Trophoblast cell (in vitro differentiated cells and primary cell): ENCODE measurements at regions not wholly inside any gene's neighbourhood (a gene's known extent, or its start where the extent isn't known, plus 50 kb on each side); places are given as distances from the start of the nearest gene placed in this dataset.

Experiments used
- DNase-seq, 2 donors: peaks; one replicate each; pipeline ENCODE4 v3.0.0-alpha.2; 2016
- H2AFZ ChIP-seq: 2 replicates; pipeline ENCODE4 v1.6.1; 2013; ENCODE audit warnings: low read length, moderate library complexity, mild to moderate bottlenecking; ENCODE audit not compliant: insufficient read depth, poor library complexity
- H2AK5ac ChIP-seq: 2 replicates; pipeline ENCODE4 v1.6.1; 2013; ENCODE audit warnings: mild to moderate bottlenecking, low read length
- H2BK120ac ChIP-seq: 2 replicates; pipeline ENCODE4 v1.6.1; 2013; ENCODE audit warnings: low read length, mild to moderate bottlenecking, moderate library complexity; ENCODE audit not compliant: insufficient read depth, poor library complexity
- H2BK12ac ChIP-seq: 2 replicates; pipeline ENCODE4 v1.6.1; 2013; ENCODE audit warnings: mild to moderate bottlenecking, low read length, moderate library complexity
- H2BK5ac ChIP-seq: 2 replicates; pipeline ENCODE4 v1.6.1; 2013; ENCODE audit warnings: low read length, low read depth, moderate library complexity, mild to moderate bottlenecking; ENCODE audit not compliant: poor library complexity
- H3K14ac ChIP-seq: 2 replicates; pipeline ENCODE4 v1.6.1; 2013; ENCODE audit warnings: mild to moderate bottlenecking, low read length
- H3K18ac ChIP-seq: 2 replicates; pipeline ENCODE4 v1.6.1; 2013; ENCODE audit warnings: mild to moderate bottlenecking, low read length
- H3K23ac ChIP-seq: 2 replicates; pipeline ENCODE4 v1.6.1; 2013; ENCODE audit warnings: low read length
- H3K27ac ChIP-seq: 2 replicates; pipeline ENCODE4 v1.5.1; 2013; ENCODE audit warnings: low read depth, mild to moderate bottlenecking, inconsistent platforms, low read length, moderate library complexity
- H3K27me3 ChIP-seq: 2 replicates; pipeline ENCODE4 v1.6.1; 2013; ENCODE audit warnings: inconsistent platforms, mild to moderate bottlenecking, low read length, moderate library complexity; ENCODE audit not compliant: insufficient read depth
- H3K36me3 ChIP-seq, 2 experiments: 1 replicate in 1 of 2; 2 replicates in 1 of 2; pipeline ENCODE4 v1.6.1; 2013; ENCODE audit warnings: low read length in 2 of 2, mild to moderate bottlenecking in 2 of 2, moderate library complexity in 1 of 2; ENCODE audit not compliant: insufficient read depth in 2 of 2, control insufficient read depth in 1 of 2
- H3K4ac ChIP-seq: 2 replicates; pipeline ENCODE4 v1.6.1; 2013; ENCODE audit warnings: low read depth, mild to moderate bottlenecking, low read length, moderate library complexity
- H3K4me1 ChIP-seq, 2 experiments: 1 replicate in 1 of 2; 2 replicates in 1 of 2; pipeline ENCODE4 v1.6.1; 2013; ENCODE audit warnings: low read length in 2 of 2, mild to moderate bottlenecking in 2 of 2, moderate library complexity in 1 of 2; ENCODE audit not compliant: insufficient read depth in 2 of 2, control insufficient read depth in 1 of 2
- H3K4me2 ChIP-seq: 2 replicates; pipeline ENCODE4 v1.6.1; 2013; ENCODE audit warnings: inconsistent platforms, mild to moderate bottlenecking, low read length, moderate library complexity
- H3K4me3 ChIP-seq: 2 replicates; pipeline ENCODE4 v1.5.1; 2013; ENCODE audit warnings: mild to moderate bottlenecking, low read depth, low read length, inconsistent platforms
- H3K79me1 ChIP-seq: one replicate; pipeline ENCODE4 v1.6.1; 2013; ENCODE audit warnings: low read length
- H3K79me2 ChIP-seq: 2 replicates; pipeline ENCODE4 v1.6.1; 2013; ENCODE audit warnings: low read length, mild to moderate bottlenecking; ENCODE audit not compliant: control insufficient read depth, insufficient read depth, poor library complexity
- H3K9ac ChIP-seq: 2 replicates; pipeline ENCODE4 v1.6.1; 2013; ENCODE audit warnings: mild to moderate bottlenecking, low read length
- H3K9me3 ChIP-seq: 2 replicates; pipeline ENCODE4 v1.6.1; 2013; ENCODE audit warnings: low read depth, mild to moderate bottlenecking, control low read depth, inconsistent platforms, low read length; ENCODE audit not compliant: insufficient read depth
- H4K12ac ChIP-seq: 2 replicates; pipeline ENCODE4 v1.6.1; 2013; ENCODE audit warnings: low read depth, mild to moderate bottlenecking, low read length, moderate library complexity
- H4K8ac ChIP-seq: 2 replicates; pipeline ENCODE4 v1.6.1; 2013; ENCODE audit warnings: low read depth, mild to moderate bottlenecking, low read length, moderate library complexity
- H4K91ac ChIP-seq: one replicate; pipeline ENCODE4 v1.6.1; 2013; ENCODE audit warnings: low read depth, mild to moderate bottlenecking, low read length, moderate library complexity
- WGBS: extraction: QIAGEN DNeasy Blood & Tissue Kit; methylation state at CpG from one replicate; pipeline ENCODE4 v1.1.7; 2013; ENCODE audit warnings: missing lambda C conversion rate; ENCODE audit not compliant: insufficient read length, insufficient coverage; ENCODE audit errors: extremely low coverage; 5-methylcytosine and 5-hydroxymethylcytosine counted together

- Histone ChIP-seq H3K4ac (no peak overlapping the region), H3K4me1 (no peaks in the 10 kb centered on the region), H2AK5ac (no peak overlapping the region), H2AFZ (no peak overlapping the region), H4K91ac (no peak overlapping the region), H4K8ac (no peak overlapping the region), H2BK5ac (no peak overlapping the region), H3K4me2 (no peak overlapping the region), H3K9ac (no peak overlapping the region), H3K23ac (no peak overlapping the region), H2BK120ac (no peak overlapping the region), H3K27ac (no peak overlapping the region), H3K79me1 (no peaks in the 10 kb centered on the region), H3K14ac (no peak overlapping the region), H3K18ac (no peak overlapping the region), H3K79me2 (no peaks in the 10 kb centered on the region), H2BK12ac (no peak overlapping the region), H3K27me3 (no peaks in the 10 kb centered on the region), H3K4me3 (no peak overlapping the region), H3K36me3 (no peaks in the 10 kb centered on the region), H4K12ac (no peak overlapping the region), H3K9me3 (no peaks in the 10 kb centered on the region)
- WGBS: no CpG with 5 or more reads among the region's 3 CpGs
- no peak for DNase-seq
Measured at GRCh38 chrX:117568238-117568637, 548.4 kb downstream of the KLHL13 start.

- H3K4me3 ChIP-seq: no peak overlapping the region
Measured at GRCh38 chrX:117543885-117544284, 572.7 kb downstream of the KLHL13 start.

GRCh38 chrX:117539090-117539418 is 577.6 kb downstream of the KLHL13 start:
- Histone ChIP-seq H3K4me2 (no peak overlapping the region), H3K36me3 (no peaks in the 10 kb centered on the region), H4K8ac (no peak overlapping the region), H3K4me1 (no peaks in the 10 kb centered on the region), H2AK5ac (no peak overlapping the region), H3K79me2 (no peaks in the 10 kb centered on the region), H4K91ac (no peak overlapping the region), H3K4ac (no peak overlapping the region), H3K9ac (no peak overlapping the region), H3K4me3 (no peak overlapping the region), H2BK5ac (no peak overlapping the region), H2BK12ac (no peak overlapping the region), H3K27me3 (no peaks in the 10 kb centered on the region), H3K18ac (no peak overlapping the region), H2AFZ (no peak overlapping the region), H3K14ac (no peak overlapping the region), H3K27ac (no peak overlapping the region), H3K23ac (no peak overlapping the region), H3K9me3 (no peaks in the 10 kb centered on the region), H4K12ac (no peak overlapping the region), H3K79me1 (no peaks in the 10 kb centered on the region), H2BK120ac (no peak overlapping the region)
- DNase-seq: no peak
- 100% methylated on average over 1 of the region's 1 CpG for WGBS

More at GRCh38 chrX:117543885-117544284, 572.7 kb downstream of the KLHL13 start:
- no peaks in the 10 kb centered on the region for H3K79me1 ChIP-seq
- no CpG with 5 or more reads among the region's 3 CpGs for WGBS
- H3K27ac ChIP-seq: no peak overlapping the region
- H3K18ac ChIP-seq: no peak overlapping the region
- H3K27me3 ChIP-seq: no peaks in the 10 kb centered on the region
- no peak overlapping the region for H3K4ac ChIP-seq
- no peak overlapping the region for H3K9ac ChIP-seq
- no peak overlapping the region for H2AFZ ChIP-seq
- H3K4me2 ChIP-seq: no peak overlapping the region
- no peaks in the 10 kb centered on the region for H3K9me3 ChIP-seq
- no peak overlapping the region for H4K12ac ChIP-seq
- no peaks in the 10 kb centered on the region for H3K36me3 ChIP-seq
- no peak overlapping the region for H4K8ac ChIP-seq
- H4K91ac ChIP-seq: no peak overlapping the region
- no peak overlapping the region for H2BK12ac ChIP-seq
- H3K4me1 ChIP-seq: no peaks in the 10 kb centered on the region
- H2BK120ac ChIP-seq: no peak overlapping the region
- no peak overlapping the region for H2BK5ac ChIP-seq
- no peaks in the 10 kb centered on the region for H3K79me2 ChIP-seq
- no peak overlapping the region for H2AK5ac ChIP-seq
- no peak overlapping the region for H3K14ac ChIP-seq
- no peak overlapping the region for H3K23ac ChIP-seq
- no peak for DNase-seq

- no peak overlapping the region for H3K4ac ChIP-seq
- no peak for DNase-seq
- no peak overlapping the region for H2BK12ac ChIP-seq
- H3K79me2 ChIP-seq: no peaks in the 10 kb centered on the region
- no peaks in the 10 kb centered on the region for H3K36me3 ChIP-seq
- no peak overlapping the region for H2AK5ac ChIP-seq
- no peak overlapping the region for H4K12ac ChIP-seq
- H3K4me2 ChIP-seq: no peak overlapping the region
- H2AFZ ChIP-seq: no peak overlapping the region
- no peaks in the 10 kb centered on the region for H3K79me1 ChIP-seq
- no peak overlapping the region for H3K9ac ChIP-seq
- no peak overlapping the region for H3K18ac ChIP-seq
- no peak overlapping the region for H2BK5ac ChIP-seq
- H3K9me3 ChIP-seq: no peaks in the 10 kb centered on the region
- H3K27me3 ChIP-seq: no peaks in the 10 kb centered on the region
- no peak overlapping the region for H4K91ac ChIP-seq
- H2BK120ac ChIP-seq: no peak overlapping the region
- H3K4me1 ChIP-seq: no peaks in the 10 kb centered on the region
- no CpG with 5 or more reads among the region's 3 CpGs for WGBS
- no peak overlapping the region for H3K23ac ChIP-seq
- no peak overlapping the region for H3K4me3 ChIP-seq
- H3K14ac ChIP-seq: no peak overlapping the region
- no peak overlapping the region for H4K8ac ChIP-seq
- no peak overlapping the region for H3K27ac ChIP-seq
Measured at GRCh38 chrX:117538178-117539089, 578.2 kb downstream of the KLHL13 start.
